Lower leg skin (tissue), 3 donors: ENCODE measurements at regions not wholly inside any gene's neighbourhood (a gene's known extent, or its start where the extent isn't known, plus 50 kb on each side); places are given as distances from the start of the nearest gene placed in this dataset.

Source experiments
- POLR2A ChIP-seq, 2 donors: fragments of 450-650 bp; IDR thresholded peaks; one replicate each; pipeline ENCODE4 v1.6.1; 2016 to 2017; ENCODE audit warnings: antibody characterized with exemption in 2 of 2, mild to moderate bottlenecking in 1 of 2, moderate library complexity in 1 of 2
- TF ChIP-seq, protein P1 (sequence below), 3 donors: fragments of 450-650 bp; IDR thresholded peaks; one replicate each; pipeline ENCODE4 v1.5.1; 2016; ENCODE audit warnings: antibody characterized with exemption in 3 of 3, mild to moderate bottlenecking in 3 of 3, moderate library complexity in 2 of 3

DNA sequence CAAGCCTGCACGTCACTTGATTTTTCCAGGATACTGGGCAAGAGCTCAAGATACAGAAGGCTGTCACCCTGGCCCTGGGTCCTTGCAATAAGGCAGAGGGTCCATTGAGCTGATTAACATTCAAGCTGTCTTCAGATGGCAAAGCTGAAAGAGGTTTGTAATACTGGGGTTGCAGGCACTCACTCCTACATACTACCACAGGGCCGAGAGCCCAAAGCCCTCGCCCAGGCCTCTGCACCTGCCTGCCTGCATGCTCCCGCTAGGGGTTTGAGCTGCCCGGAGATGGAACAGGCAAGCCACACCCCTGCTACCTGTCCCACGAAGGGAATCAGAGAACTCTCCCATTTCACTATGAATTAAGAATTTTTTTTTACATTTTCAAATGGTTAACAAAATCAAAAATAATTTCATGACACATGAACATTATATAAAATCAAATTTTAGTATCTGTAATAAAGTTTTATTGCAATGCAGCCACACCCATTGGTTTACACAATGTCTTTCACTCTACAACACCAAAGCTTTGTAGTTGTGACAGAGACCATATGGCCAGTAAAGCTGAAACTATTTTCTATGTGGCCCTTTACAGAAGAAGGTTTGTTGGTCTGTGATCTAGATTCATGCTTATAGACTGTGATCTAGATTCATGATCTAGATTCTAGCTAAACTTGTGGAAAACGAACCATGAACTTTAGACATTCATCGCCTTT lies 530.4 kb upstream of the IGFBP7 start:
- TF ChIP-seq, protein P1, sequence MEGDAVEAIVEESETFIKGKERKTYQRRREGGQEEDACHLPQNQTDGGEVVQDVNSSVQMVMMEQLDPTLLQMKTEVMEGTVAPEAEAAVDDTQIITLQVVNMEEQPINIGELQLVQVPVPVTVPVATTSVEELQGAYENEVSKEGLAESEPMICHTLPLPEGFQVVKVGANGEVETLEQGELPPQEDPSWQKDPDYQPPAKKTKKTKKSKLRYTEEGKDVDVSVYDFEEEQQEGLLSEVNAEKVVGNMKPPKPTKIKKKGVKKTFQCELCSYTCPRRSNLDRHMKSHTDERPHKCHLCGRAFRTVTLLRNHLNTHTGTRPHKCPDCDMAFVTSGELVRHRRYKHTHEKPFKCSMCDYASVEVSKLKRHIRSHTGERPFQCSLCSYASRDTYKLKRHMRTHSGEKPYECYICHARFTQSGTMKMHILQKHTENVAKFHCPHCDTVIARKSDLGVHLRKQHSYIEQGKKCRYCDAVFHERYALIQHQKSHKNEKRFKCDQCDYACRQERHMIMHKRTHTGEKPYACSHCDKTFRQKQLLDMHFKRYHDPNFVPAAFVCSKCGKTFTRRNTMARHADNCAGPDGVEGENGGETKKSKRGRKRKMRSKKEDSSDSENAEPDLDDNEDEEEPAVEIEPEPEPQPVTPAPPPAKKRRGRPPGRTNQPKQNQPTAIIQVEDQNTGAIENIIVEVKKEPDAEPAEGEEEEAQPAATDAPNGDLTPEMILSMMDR (IDR thresholded peaks at IDR 0.05), result no peak
- TF ChIP-seq POLR2A (IDR thresholded peaks at IDR 0.05), result no peak
